ENCODE measurements at regions not wholly inside any gene's neighbourhood (a gene's known extent, or its start where the extent isn't known, plus 50 kb on each side); places are given as distances from the start of the nearest gene placed in this dataset.

DNA sequence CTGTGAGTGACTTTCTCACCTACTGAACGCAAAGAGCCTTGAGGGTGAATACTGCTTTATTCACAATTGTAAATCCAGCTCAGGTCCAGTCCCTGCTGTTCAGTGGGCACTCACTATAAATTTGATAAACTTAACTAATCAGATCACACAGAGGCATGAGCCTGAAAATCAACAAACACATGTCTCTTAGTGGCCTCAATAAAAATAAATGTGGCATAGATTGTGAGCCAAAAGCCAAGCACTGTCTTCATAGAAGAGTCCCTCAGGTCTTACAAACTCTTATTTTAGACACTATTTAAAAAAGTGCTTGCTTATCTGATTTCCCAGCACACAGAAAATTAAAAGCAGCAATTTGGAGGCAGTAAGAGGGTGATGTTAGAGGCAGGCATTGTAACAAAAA lies 957.7 kb downstream of the SLITRK5 start:
- H3K36me3 Mint-ChIP-seq: no peaks in the 10 kb centered on the region
- H3F3A ChIP-seq (ENCODE audit: low read depth): no peaks in the 10 kb centered on the region
- no peak overlapping the region for H3K4me2 ChIP-seq
- H4K20me1 ChIP-seq (ENCODE audit: low read depth): no peaks in the 10 kb centered on the region
- DNase-seq (ENCODE audit: low spot score): no peak
- H3K27ac ChIP-seq: no peak overlapping the region
- H3K9ac ChIP-seq: no peak overlapping the region
- H3K4me3 ChIP-seq: no peak overlapping the region
- TF ChIP-seq EZH2phosphoT487 (IDR thresholded peaks at IDR 0.05) (no peak), EZH2 (IDR thresholded peaks at IDR 0.05) (no peak)
- TF ChIP-seq, protein P1, sequence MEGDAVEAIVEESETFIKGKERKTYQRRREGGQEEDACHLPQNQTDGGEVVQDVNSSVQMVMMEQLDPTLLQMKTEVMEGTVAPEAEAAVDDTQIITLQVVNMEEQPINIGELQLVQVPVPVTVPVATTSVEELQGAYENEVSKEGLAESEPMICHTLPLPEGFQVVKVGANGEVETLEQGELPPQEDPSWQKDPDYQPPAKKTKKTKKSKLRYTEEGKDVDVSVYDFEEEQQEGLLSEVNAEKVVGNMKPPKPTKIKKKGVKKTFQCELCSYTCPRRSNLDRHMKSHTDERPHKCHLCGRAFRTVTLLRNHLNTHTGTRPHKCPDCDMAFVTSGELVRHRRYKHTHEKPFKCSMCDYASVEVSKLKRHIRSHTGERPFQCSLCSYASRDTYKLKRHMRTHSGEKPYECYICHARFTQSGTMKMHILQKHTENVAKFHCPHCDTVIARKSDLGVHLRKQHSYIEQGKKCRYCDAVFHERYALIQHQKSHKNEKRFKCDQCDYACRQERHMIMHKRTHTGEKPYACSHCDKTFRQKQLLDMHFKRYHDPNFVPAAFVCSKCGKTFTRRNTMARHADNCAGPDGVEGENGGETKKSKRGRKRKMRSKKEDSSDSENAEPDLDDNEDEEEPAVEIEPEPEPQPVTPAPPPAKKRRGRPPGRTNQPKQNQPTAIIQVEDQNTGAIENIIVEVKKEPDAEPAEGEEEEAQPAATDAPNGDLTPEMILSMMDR (IDR thresholded peaks at IDR 0.05): no peak
- no peaks in the 10 kb centered on the region for H3K36me3 ChIP-seq
- no peaks in the 10 kb centered on the region for H3K4me1 ChIP-seq
- no peaks in the 10 kb centered on the region for H3K79me2 ChIP-seq (ENCODE audit: low read depth)
- no peak overlapping the region for H3K4me3 Mint-ChIP-seq
- no peak overlapping the region for H2AFZ ChIP-seq (replicated peaks)
- no peaks in the 10 kb centered on the region for H3K4me1 Mint-ChIP-seq
- H3K27ac Mint-ChIP-seq: no peak overlapping the region
- no peaks in the 10 kb centered on the region for H3K9me3 Mint-ChIP-seq
- no peaks in the 10 kb centered on the region for H3K27me3 ChIP-seq
- no peaks in the 10 kb centered on the region for H3K27me3 Mint-ChIP-seq (ENCODE audit: insufficient read depth, low read depth)
- H3K9me3 ChIP-seq (ENCODE audit: low read depth): no peaks in the 10 kb centered on the region

GRCh38 chr13:88637935-88638334 lies 966.8 kb downstream of the SLITRK5 start:
- Mint-ChIP-seq H3K4me1 (no peaks in the 10 kb centered on the region), H3K27ac (no peak overlapping the region), H3K27me3 (ENCODE audit: insufficient read depth, low read depth) (no peaks in the 10 kb centered on the region), H3K4me3 (no peak overlapping the region), H3K36me3 (no peaks in the 10 kb centered on the region), H3K9me3 (no peaks in the 10 kb centered on the region)
- Histone ChIP-seq H3K4me2 (no peak overlapping the region), H3F3A (ENCODE audit: low read depth) (no peaks in the 10 kb centered on the region), H3K36me3 (no peaks in the 10 kb centered on the region), H3K9me3 (ENCODE audit: low read depth) (no peaks in the 10 kb centered on the region), H2AFZ (replicated peaks) (no peak overlapping the region), H4K20me1 (ENCODE audit: low read depth) (no peaks in the 10 kb centered on the region), H3K27me3 (no peaks in the 10 kb centered on the region), H3K4me1 (no peaks in the 10 kb centered on the region), H3K79me2 (ENCODE audit: low read depth) (no peaks in the 10 kb centered on the region), H3K9ac (no peak overlapping the region), H3K4me3 (no peak overlapping the region), H3K27ac (no peak overlapping the region)
- no peak for DNase-seq (ENCODE audit: low spot score)
- TF ChIP-seq, protein P1 (IDR thresholded peaks at IDR 0.05): no peak
- TF ChIP-seq EZH2 (IDR thresholded peaks at IDR 0.05): no peak
- no peak for TF ChIP-seq EZH2phosphoT487 (IDR thresholded peaks at IDR 0.05)

DNA sequence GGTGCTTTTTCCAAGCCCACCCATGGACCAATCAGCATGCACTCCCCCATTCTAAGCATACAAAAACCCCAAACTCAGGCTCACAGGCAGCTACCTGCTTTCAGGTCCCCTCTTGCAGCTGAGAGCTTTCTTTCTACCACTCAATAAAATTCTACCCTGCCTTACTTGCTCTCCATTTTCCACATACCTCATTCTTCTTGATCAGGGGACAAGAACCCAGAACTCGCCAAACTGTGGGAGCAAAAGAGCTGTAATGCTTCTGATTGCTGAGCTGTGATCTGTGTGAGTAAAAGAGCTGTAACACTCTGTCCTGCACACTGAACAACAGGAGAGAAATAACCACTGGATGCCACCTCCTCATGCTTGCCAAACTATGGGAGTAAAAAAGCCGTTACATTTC lies 972.1 kb downstream of the SLITRK5 start:
- no peaks in the 10 kb centered on the region for H3K36me3 ChIP-seq
- H2AFZ ChIP-seq (replicated peaks): no peak overlapping the region
- no peaks in the 10 kb centered on the region for H3F3A ChIP-seq (ENCODE audit: low read depth)
- no peaks in the 10 kb centered on the region for H4K20me1 ChIP-seq (ENCODE audit: low read depth)
- H3K9ac ChIP-seq: no peak overlapping the region
- no peak for DNase-seq (ENCODE audit: low spot score)
- no peaks in the 10 kb centered on the region for H3K27me3 ChIP-seq
- peaks cover 5% of the 10 kb centered on the region for H3K27me3 Mint-ChIP-seq (ENCODE audit: insufficient read depth, low read depth)
- H3K36me3 Mint-ChIP-seq: no peaks in the 10 kb centered on the region
- no peak overlapping the region for H3K27ac ChIP-seq
- H3K79me2 ChIP-seq (ENCODE audit: low read depth): no peaks in the 10 kb centered on the region
- no peak for TF ChIP-seq EZH2phosphoT487 (IDR thresholded peaks at IDR 0.05)
- no peak for TF ChIP-seq EZH2 (IDR thresholded peaks at IDR 0.05)
- TF ChIP-seq, protein P1 (IDR thresholded peaks at IDR 0.05): no peak
- H3K27ac Mint-ChIP-seq: no peak overlapping the region
- no peak overlapping the region for H3K4me3 Mint-ChIP-seq
- no peak overlapping the region for H3K4me2 ChIP-seq
- H3K9me3 Mint-ChIP-seq: no peaks in the 10 kb centered on the region
- H3K4me1 Mint-ChIP-seq: no peaks in the 10 kb centered on the region
- H3K9me3 ChIP-seq (ENCODE audit: low read depth): no peaks in the 10 kb centered on the region
- H3K4me3 ChIP-seq: no peak overlapping the region
- H3K4me1 ChIP-seq: no peaks in the 10 kb centered on the region

All from neural progenitor cell (in vitro differentiated cells).